Stimulated activated effector memory CD8-positive, alpha-beta T cell treated with anti-CD3 and anti-CD28 coated beads, Interleukin-12 subunit alpha, Interleukin-12 subunit beta, amount 100 ng/mL, for 72 hours (primary cell): ENCODE measurements at regions not wholly inside any gene's neighbourhood (a gene's known extent, or its start where the extent isn't known, plus 50 kb on each side); places are given as distances from the start of the nearest gene placed in this dataset.

ENCODE experiments used
- ATAC-seq: fragments of 150-1000 bp; cut with Tn5 transposase; 2 replicates; pipeline ENCODE4 v1.10.0; 2021
- DNase-seq, 2 donors: peaks; one replicate each; pipeline ENCODE4 v3.0.0; 2021 to 2022; ENCODE audit warnings: low spot score in 2 of 2
- H3K27ac Mint-ChIP-seq: one replicate; pipeline ENCODE4 v1.8.0; 2022; ENCODE audit warnings: mild to moderate bottlenecking, mixed read lengths
- H3K36me3 Mint-ChIP-seq: one replicate; pipeline ENCODE4 v1.8.0; 2022; ENCODE audit warnings: mild to moderate bottlenecking, mixed read lengths
- H3K4me1 Mint-ChIP-seq: one replicate; pipeline ENCODE4 v1.8.0; 2022; ENCODE audit warnings: mixed read lengths
- H3K4me3 Mint-ChIP-seq: one replicate; pipeline ENCODE4 v1.8.0; 2022; ENCODE audit warnings: mild to moderate bottlenecking, mixed read lengths
- H3K9me3 Mint-ChIP-seq: one replicate; pipeline ENCODE4 v1.8.0; 2022; ENCODE audit warnings: mixed read lengths

- DNase-seq (no peak), ATAC-seq (no peak)
- no peaks in the 10 kb centered on the region for H3K36me3 Mint-ChIP-seq
- no peaks in the 10 kb centered on the region for H3K4me1 Mint-ChIP-seq
- no peaks in the 10 kb centered on the region for H3K9me3 Mint-ChIP-seq
- no peak overlapping the region for H3K4me3 Mint-ChIP-seq
- no peak overlapping the region for H3K27ac Mint-ChIP-seq
These were observed 160.3 kb downstream of the SHOX start for GRCh38 chrX:790783-791360.

DNA sequence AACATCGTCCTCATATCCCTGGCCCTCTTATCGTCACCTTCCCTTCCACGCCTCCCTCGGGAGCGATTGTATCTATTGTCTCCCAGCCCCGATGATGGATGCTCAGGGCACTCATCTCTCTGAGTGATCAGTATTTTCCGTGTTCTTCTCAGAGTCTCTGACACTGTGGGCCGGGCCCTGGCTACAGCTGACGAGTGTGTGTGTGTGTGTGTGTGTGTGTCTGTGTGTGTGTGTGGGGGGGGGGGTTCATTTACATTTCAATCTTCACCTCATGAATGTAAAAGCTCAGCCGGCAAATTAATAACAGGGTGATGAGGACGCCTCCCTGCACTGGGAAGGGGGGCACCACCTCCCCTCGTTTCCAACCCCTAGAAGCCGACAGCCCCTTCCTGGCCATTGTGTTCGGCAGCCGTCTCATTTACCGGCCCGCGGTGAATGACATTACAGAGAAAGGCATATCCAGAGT, 159.5 kb downstream of the SHOX start:
- ATAC-seq, result no peak

GRCh38 chrX:789096-789495, 158.5 kb downstream of the SHOX start:
- Mint-ChIP-seq H3K27ac (no peak overlapping the region), H3K4me1 (no peaks in the 10 kb centered on the region), H3K4me3 (no peak overlapping the region), H3K36me3 (no peaks in the 10 kb centered on the region), H3K9me3 (peaks cover 5% of the 10 kb centered on the region)
- ATAC-seq, result no peak
- no peak for DNase-seq

More for the DNA sequence above, 159.5 kb downstream of the SHOX start:
- H3K4me3 Mint-ChIP-seq, result no peak overlapping the region
- no peaks in the 10 kb centered on the region for H3K4me1 Mint-ChIP-seq
- H3K36me3 Mint-ChIP-seq, result no peaks in the 10 kb centered on the region
- H3K27ac Mint-ChIP-seq, result no peak overlapping the region
- H3K9me3 Mint-ChIP-seq, result peaks cover 3% of the 10 kb centered on the region
- no peak for DNase-seq

GRCh38 chrX:786441-786881, 155.9 kb downstream of the SHOX start:
- DNase-seq, result no peak
- peaks cover 7% of the 10 kb centered on the region for H3K9me3 Mint-ChIP-seq
- no peak overlapping the region for H3K27ac Mint-ChIP-seq
- no peak overlapping the region for H3K4me3 Mint-ChIP-seq
- H3K4me1 Mint-ChIP-seq, result no peaks in the 10 kb centered on the region
- H3K36me3 Mint-ChIP-seq, result no peaks in the 10 kb centered on the region
- ATAC-seq, result no peak

DNA sequence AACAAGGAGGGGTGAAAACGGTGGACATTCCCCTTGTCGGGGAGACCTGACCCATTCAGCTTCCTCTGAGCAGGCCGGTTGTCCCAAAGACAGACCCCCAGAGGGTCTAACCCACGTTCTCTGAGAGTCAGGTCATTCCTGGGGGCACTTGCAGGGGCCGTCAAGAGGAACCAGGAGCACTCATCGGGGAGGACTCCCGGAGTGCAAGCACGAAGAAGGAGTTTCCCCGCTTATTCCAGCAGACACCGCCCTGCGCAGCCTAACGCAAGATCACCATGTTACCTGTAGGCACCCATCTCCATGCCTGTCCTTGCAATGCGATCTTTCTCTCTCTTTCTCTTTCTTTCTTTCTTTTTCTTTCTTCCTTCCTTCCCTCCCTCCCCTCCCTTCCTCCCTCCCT, 154.2 kb downstream of the SHOX start:
- no peak for ATAC-seq
- DNase-seq, result no peak
- Mint-ChIP-seq H3K4me1 (no peaks in the 10 kb centered on the region), H3K9me3 (peaks cover 17% of the 10 kb centered on the region), H3K4me3 (no peak overlapping the region), H3K27ac (no peak overlapping the region), H3K36me3 (no peaks in the 10 kb centered on the region)

DNA sequence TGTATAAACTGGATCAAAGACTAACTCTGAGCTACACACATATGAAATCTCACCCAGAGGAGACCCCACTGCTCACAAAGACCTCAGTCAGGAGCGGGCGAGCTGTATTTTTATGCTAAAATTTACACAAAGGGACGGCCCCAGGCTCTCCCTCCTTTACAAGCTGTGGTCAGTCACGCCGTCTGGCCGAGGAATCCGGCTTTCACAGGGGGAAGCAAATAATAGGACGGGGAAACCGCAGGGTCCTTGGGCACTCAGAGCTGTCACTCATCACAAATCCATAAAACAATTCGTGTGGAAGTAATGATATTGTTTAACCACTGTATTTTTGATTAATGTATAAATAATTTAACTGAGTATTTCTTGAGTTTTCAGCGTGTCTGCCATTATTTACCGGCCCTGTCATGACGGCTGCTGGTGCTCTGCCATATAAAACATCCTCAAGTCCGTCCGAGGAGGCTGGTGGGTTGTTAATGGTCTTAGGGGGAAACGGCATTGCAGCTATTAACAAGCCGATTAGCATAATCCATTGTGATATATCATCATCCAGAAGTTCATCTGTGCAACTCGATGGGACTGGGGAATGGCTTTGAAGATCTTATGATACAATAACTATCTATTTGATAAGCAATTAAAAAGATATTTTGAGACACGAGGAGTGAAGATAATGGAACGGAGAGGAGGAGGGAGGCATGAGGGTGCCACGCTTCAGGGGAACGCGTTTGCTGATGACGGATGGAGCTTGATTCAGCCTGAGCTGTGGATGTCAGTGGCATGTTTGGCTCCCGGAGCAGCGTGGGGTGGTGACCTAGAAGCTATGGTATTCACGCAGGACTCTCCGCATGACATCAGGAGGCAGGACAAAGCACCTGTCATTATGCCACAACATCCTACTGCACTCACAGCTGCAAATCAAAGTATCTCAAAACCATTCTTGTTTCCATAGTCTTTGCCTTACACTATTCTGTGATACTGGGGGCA, 150.9 kb downstream of the SHOX start:
- Mint-ChIP-seq H3K27ac (no peak overlapping the region), H3K4me1 (no peaks in the 10 kb centered on the region), H3K9me3 (peaks cover 28% of the 10 kb centered on the region), H3K36me3 (no peaks in the 10 kb centered on the region), H3K4me3 (no peak overlapping the region)
- ATAC-seq, result no peak
- DNase-seq, result no peak

- Mint-ChIP-seq H3K4me1 (no peaks in the 10 kb centered on the region), H3K9me3 (peaks cover 29% of the 10 kb centered on the region), H3K4me3 (no peak overlapping the region), H3K27ac (no peak overlapping the region), H3K36me3 (no peaks in the 10 kb centered on the region)
- ATAC-seq (no peak), DNase-seq (no peak)
These were observed 146.1 kb downstream of the SHOX start for GRCh38 chrX:776529-777230.

DNA sequence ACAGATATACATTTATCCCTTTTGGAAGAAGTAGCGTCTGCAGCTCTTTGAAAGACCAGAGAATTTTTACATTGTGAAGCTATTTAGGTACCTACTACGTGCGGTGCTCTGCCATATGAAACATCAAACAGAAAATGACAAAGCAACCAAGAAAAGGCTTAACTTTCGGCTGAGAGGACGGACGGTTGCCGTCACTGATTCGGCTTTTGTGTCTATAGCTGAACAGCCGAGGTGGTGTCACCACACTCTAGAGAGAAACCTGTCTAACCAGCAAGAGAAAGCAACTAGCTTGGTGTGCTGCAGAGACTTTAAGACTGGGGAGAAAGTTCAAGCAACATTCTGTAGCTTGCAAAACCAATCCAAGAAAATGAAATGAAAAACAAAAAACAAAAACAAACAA, 145.5 kb downstream of the SHOX start:
- no peak overlapping the region for H3K4me3 Mint-ChIP-seq
- H3K27ac Mint-ChIP-seq, result no peak overlapping the region
- DNase-seq, result no peak
- H3K9me3 Mint-ChIP-seq, result peaks cover 33% of the 10 kb centered on the region
- H3K4me1 Mint-ChIP-seq, result no peaks in the 10 kb centered on the region
- H3K36me3 Mint-ChIP-seq, result no peaks in the 10 kb centered on the region
- no peak for ATAC-seq

GRCh38 chrX:774536-774935, 143.9 kb downstream of the SHOX start:
- Mint-ChIP-seq H3K4me1 (no peaks in the 10 kb centered on the region), H3K36me3 (no peaks in the 10 kb centered on the region), H3K9me3 (peaks cover 29% of the 10 kb centered on the region), H3K27ac (no peak overlapping the region), H3K4me3 (no peak overlapping the region)
- DNase-seq, result no peak
- no peak for ATAC-seq

- DNase-seq (no peak), ATAC-seq (no peak)
- Mint-ChIP-seq H3K27ac (no peak overlapping the region), H3K36me3 (no peaks in the 10 kb centered on the region), H3K9me3 (peaks cover 20% of the 10 kb centered on the region), H3K4me3 (no peak overlapping the region), H3K4me1 (no peaks in the 10 kb centered on the region)
These were observed 142.9 kb downstream of the SHOX start for GRCh38 chrX:773292-774025.

GRCh38 chrX:771536-771935, 140.9 kb downstream of the SHOX start:
- ATAC-seq (no peak), DNase-seq (no peak)
- no peaks in the 10 kb centered on the region for H3K4me1 Mint-ChIP-seq
- peaks cover 27% of the 10 kb centered on the region for H3K9me3 Mint-ChIP-seq
- H3K4me3 Mint-ChIP-seq, result no peak overlapping the region
- no peak overlapping the region for H3K27ac Mint-ChIP-seq
- H3K36me3 Mint-ChIP-seq, result no peaks in the 10 kb centered on the region

- DNase-seq (no peak), ATAC-seq (no peak)
- H3K36me3 Mint-ChIP-seq, result no peaks in the 10 kb centered on the region
- H3K4me3 Mint-ChIP-seq, result no peak overlapping the region
- H3K9me3 Mint-ChIP-seq, result peaks cover 24% of the 10 kb centered on the region
- H3K27ac Mint-ChIP-seq, result no peak overlapping the region
- H3K4me1 Mint-ChIP-seq, result no peaks in the 10 kb centered on the region
These were observed 139.2 kb downstream of the SHOX start for GRCh38 chrX:769796-770195.

- Mint-ChIP-seq H3K4me1 (no peaks in the 10 kb centered on the region), H3K9me3 (peaks cover 24% of the 10 kb centered on the region), H3K4me3 (no peak overlapping the region), H3K36me3 (no peaks in the 10 kb centered on the region), H3K27ac (no peak overlapping the region)
- DNase-seq, result no peak
- no peak for ATAC-seq
These were observed 138.0 kb downstream of the SHOX start for GRCh38 chrX:768596-768995.

- DNase-seq, result no peak
- Mint-ChIP-seq H3K4me1 (no peaks in the 10 kb centered on the region), H3K4me3 (no peak overlapping the region), H3K9me3 (peaks cover 15% of the 10 kb centered on the region), H3K36me3 (no peaks in the 10 kb centered on the region), H3K27ac (no peak overlapping the region)
- no peak for ATAC-seq
These were observed 128.3 kb downstream of the SHOX start for GRCh38 chrX:758917-759316.

DNA sequence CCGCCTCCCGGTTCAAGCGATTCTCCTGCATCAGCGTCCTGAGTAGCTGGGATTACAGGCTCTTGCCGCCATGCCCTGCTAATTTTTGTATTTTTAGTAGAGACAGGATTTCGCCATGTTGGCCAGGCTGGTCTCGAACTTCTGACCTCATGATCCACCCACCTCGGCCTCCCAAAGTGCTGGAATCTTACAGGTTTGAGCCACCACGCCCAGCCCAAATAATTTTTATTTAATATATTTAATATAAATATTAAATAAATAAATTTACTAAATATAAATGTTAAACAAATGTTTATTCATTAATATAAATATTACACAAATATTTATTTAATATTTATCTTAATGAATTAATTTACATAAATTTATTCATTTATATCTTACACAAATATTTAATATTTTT, 120.2 kb downstream of the SHOX start:
- no peak overlapping the region for H3K27ac Mint-ChIP-seq
- H3K4me1 Mint-ChIP-seq, result no peaks in the 10 kb centered on the region
- no peak for DNase-seq
- ATAC-seq, result no peak
- no peak overlapping the region for H3K4me3 Mint-ChIP-seq
- peaks cover 14% of the 10 kb centered on the region for H3K9me3 Mint-ChIP-seq
- H3K36me3 Mint-ChIP-seq, result peaks cover 6% of the 10 kb centered on the region
